Calu3 (cell line): ENCODE measurements at regions not wholly inside any gene's neighbourhood (a gene's known extent, or its start where the extent isn't known, plus 50 kb on each side); places are given as distances from the start of the nearest gene placed in this dataset.

Experiments used
- BruUV-seq: library from RNA; stranded (reverse); fragments of 400-500 nt; replicated peaks from 2 replicates; lab custom pipeline; 2021; lab: Mats Ljungman, UMichigan
- CTCF ChIA-PET: fragments of 300-600 bp; sonication (Branson Sonifier 250); formaldehyde crosslinking; loops from one replicate; lab custom pipeline; 2022; ENCODE audit warnings: antibody characterized with exemption; lab: Charles Lee
- DNase-seq: peaks from one replicate; pipeline ENCODE4 v3.0.0; 2022
- H3K27ac Mint-ChIP-seq: one replicate; pipeline ENCODE4 v1.8.0; 2022; ENCODE audit warnings: mixed read lengths; ENCODE audit not compliant: unreplicated experiment
- H3K27me3 Mint-ChIP-seq: one replicate; pipeline ENCODE4 v1.8.0; 2022; ENCODE audit warnings: mixed read lengths; ENCODE audit not compliant: unreplicated experiment
- H3K36me3 Mint-ChIP-seq: one replicate; pipeline ENCODE4 v1.8.0; 2022; ENCODE audit warnings: mild to moderate bottlenecking, moderate library complexity, mixed read lengths; ENCODE audit not compliant: insufficient read depth, unreplicated experiment
- H3K4me1 Mint-ChIP-seq: one replicate; pipeline ENCODE4 v1.8.0; 2022; ENCODE audit warnings: mild to moderate bottlenecking, low read depth, mixed read lengths; ENCODE audit not compliant: unreplicated experiment
- H3K4me3 Mint-ChIP-seq: one replicate; pipeline ENCODE4 v1.8.0; 2022; ENCODE audit warnings: mild to moderate bottlenecking, low read depth, moderate library complexity, mixed read lengths; ENCODE audit not compliant: unreplicated experiment
- H3K9me3 Mint-ChIP-seq: one replicate; pipeline ENCODE4 v1.8.0; 2022; ENCODE audit warnings: low read depth, mixed read lengths; ENCODE audit not compliant: unreplicated experiment
- CTCF ChIP-seq: fragments of 200-600 bp; IDR thresholded peaks from one replicate; pipeline ENCODE4 v1.8.0; 2022; ENCODE audit warnings: antibody characterized with exemption; ENCODE audit not compliant: unreplicated experiment
- intact Hi-C: fragments of 100-400 bp; cut with micrococcal nuclease; formaldehyde crosslinking; loops from one replicate; pipeline ENCODE4 v1.10.0; 2022; ENCODE audit not compliant: unreplicated experiment

DNA sequence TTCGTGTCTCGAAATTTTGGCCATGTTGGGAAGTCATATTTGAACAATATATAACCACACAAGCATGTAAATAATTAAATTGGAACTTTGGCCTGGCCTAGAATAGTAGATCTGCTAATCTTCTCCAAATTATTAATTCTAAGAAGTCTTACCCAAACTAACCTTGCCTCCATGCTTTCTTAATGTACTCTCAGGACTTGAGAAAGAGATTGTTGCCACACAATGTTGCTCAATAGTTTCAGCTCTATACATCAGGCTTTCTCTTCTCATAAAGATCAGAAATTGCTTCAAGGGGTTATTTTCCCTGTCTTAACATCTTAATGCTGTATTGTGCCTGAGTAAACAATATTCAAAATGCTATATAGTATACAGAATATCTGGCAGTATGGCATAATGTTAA, 202.7 kb upstream of the LRIG1 start:
- Mint-ChIP-seq H3K27ac (no peak overlapping the region), H3K27me3 (peaks cover 10% of the 10 kb centered on the region), H3K36me3 (no peaks in the 10 kb centered on the region), H3K9me3 (no peaks in the 10 kb centered on the region), H3K4me1 (no peaks in the 10 kb centered on the region), H3K4me3 (no peak overlapping the region)
- no peak for TF ChIP-seq CTCF
- no TSS peak for BruUV-seq
- DNase-seq = no peak
- intact Hi-C loops = no loop called here
- CTCF ChIA-PET = no interaction called here

- no peak for TF ChIP-seq CTCF
- CTCF ChIA-PET = no interaction called here
- BruUV-seq = no TSS peak
- H3K36me3 Mint-ChIP-seq = no peaks in the 10 kb centered on the region
- peaks cover 10% of the 10 kb centered on the region for H3K27me3 Mint-ChIP-seq
- no peak for DNase-seq
- no peaks in the 10 kb centered on the region for H3K4me1 Mint-ChIP-seq
- no peak overlapping the region for H3K4me3 Mint-ChIP-seq
- H3K9me3 Mint-ChIP-seq = no peaks in the 10 kb centered on the region
- intact Hi-C loops = no loop called here
- no peak overlapping the region for H3K27ac Mint-ChIP-seq
Observed at GRCh38 chr3:66705076-66705475, 204.3 kb upstream of the LRIG1 start.

DNA sequence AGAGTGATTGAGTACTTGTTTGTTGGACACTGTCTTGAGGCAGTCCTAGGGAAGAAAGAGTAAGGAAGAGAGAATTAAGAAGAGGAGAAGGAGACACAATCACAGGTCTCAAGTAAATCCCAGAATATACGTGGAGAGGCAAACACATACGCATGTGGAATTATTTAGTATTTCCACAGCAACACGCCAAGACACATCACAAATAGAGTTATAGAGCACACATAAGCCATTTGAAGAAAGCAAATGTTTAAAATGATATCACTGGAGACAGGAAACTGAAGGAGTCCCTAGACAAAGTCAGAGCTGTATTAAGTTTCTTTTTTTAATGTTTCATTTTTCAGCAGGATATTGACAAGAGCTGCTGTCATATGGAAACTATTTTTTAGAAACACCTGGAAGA, 206.1 kb upstream of the LRIG1 start:
- Mint-ChIP-seq H3K27ac (no peak overlapping the region), H3K27me3 (peaks cover 10% of the 10 kb centered on the region), H3K4me1 (no peaks in the 10 kb centered on the region), H3K36me3 (no peaks in the 10 kb centered on the region), H3K9me3 (no peaks in the 10 kb centered on the region), H3K4me3 (no peak overlapping the region)
- DNase-seq = no peak
- intact Hi-C loops = no loop called here
- BruUV-seq = no TSS peak
- TF ChIP-seq CTCF = no peak
- CTCF ChIA-PET = no interaction called here

DNA sequence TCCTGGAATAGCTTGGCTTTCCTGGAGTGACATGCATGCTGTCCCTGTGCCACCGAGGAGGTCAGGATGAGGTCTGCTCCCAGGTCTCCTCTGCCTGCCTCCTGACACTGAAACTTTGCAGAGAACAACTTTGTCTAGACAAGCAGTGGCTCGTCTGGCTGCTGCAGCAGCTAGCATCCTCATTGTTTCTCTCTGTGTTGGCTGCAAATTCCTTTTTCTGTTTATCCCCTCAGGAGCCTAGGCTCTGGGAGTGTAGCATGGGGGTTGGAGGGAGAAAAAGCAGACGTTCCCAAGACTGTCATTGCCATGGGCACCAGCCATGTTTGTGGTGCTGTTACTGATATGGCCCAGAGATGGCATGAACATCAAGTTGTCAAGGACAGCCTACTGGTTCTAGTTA, 208.7 kb upstream of the LRIG1 start:
- Mint-ChIP-seq H3K4me1 (no peaks in the 10 kb centered on the region), H3K27ac (no peak overlapping the region), H3K4me3 (no peak overlapping the region), H3K27me3 (peaks cover 19% of the 10 kb centered on the region), H3K9me3 (no peaks in the 10 kb centered on the region), H3K36me3 (no peaks in the 10 kb centered on the region)
- no TSS peak for BruUV-seq
- intact Hi-C loops = no loop called here
- CTCF ChIA-PET = no interaction called here
- TF ChIP-seq CTCF = no peak
- DNase-seq = no peak

- no TSS peak for BruUV-seq
- Mint-ChIP-seq H3K4me1 (no peaks in the 10 kb centered on the region), H3K4me3 (no peak overlapping the region), H3K27me3 (peaks cover 9% of the 10 kb centered on the region), H3K27ac (no peak overlapping the region), H3K9me3 (no peaks in the 10 kb centered on the region), H3K36me3 (no peaks in the 10 kb centered on the region)
- CTCF ChIA-PET = no interaction called here
- no peak for DNase-seq
- no peak for TF ChIP-seq CTCF
- intact Hi-C loops = no loop called here
Observed at GRCh38 chr3:66712210-66712609, 211.4 kb upstream of the LRIG1 start.
